22Rv1 (cell line): ENCODE measurements at regions not wholly inside any gene's neighbourhood (a gene's known extent, or its start where the extent isn't known, plus 50 kb on each side); places are given as distances from the start of the nearest gene placed in this dataset.

Experiments used
- CTCF ChIP-seq: fragments of 450-650 bp; IDR thresholded peaks from 2 replicates; pipeline ENCODE4 v1.5.1; 2017; ENCODE audit warnings: mild to moderate bottlenecking
- ZFX ChIP-seq: fragments of 450-650 bp; IDR thresholded peaks from 2 replicates; pipeline ENCODE4 v1.6.1; 2017; ENCODE audit warnings: antibody characterized with exemption, borderline replicate concordance

GRCh38 chr14:94679106-94679810 lies 67.1 kb downstream of the SERPINA3 start:
- TF ChIP-seq CTCF (no peak), ZFX (no peak)
